Activated CD8-positive, alpha-beta T cell treated with anti-CD3 and anti-CD28 coated beads for 36 hours (primary cell): ENCODE measurements at regions not wholly inside any gene's neighbourhood (a gene's known extent, or its start where the extent isn't known, plus 50 kb on each side); places are given as distances from the start of the nearest gene placed in this dataset.

Experiments used
- ATAC-seq: fragments of 200-7000 bp; cut with Tn5 transposase; one replicate; pipeline ENCODE4 v1.10.0; 2021; ENCODE audit warnings: mild to moderate bottlenecking, moderate library complexity
- CTCF ChIA-PET: fragments of 350-600 bp; sonication (Branson Sonifier 250); formaldehyde crosslinking; loops from one replicate; lab custom pipeline; 2021; ENCODE audit warnings: antibody characterized with exemption; lab: Charles Lee
- POLR2A ChIA-PET: fragments of 350-600 bp; sonication (Branson Sonifier 250); formaldehyde crosslinking; loops from one replicate; lab custom pipeline; 2021; ENCODE audit warnings: antibody characterized with exemption; lab: Charles Lee
- DNase-seq: peaks from one replicate; pipeline ENCODE4 v3.0.0-alpha.2; 2020
- H3K27ac Mint-ChIP-seq: one replicate; pipeline ENCODE4 v1.8.0; 2021; ENCODE audit warnings: mild to moderate bottlenecking, mixed read lengths
- H3K27me3 Mint-ChIP-seq: one replicate; pipeline ENCODE4 v1.8.0; 2021; ENCODE audit warnings: mixed read lengths
- H3K36me3 Mint-ChIP-seq: one replicate; pipeline ENCODE4 v1.8.0; 2021; ENCODE audit warnings: low read depth, mixed read lengths
- H3K4me1 Mint-ChIP-seq: one replicate; pipeline ENCODE4 v1.8.0; 2021; ENCODE audit warnings: low read depth, mixed read lengths
- H3K4me3 Mint-ChIP-seq: one replicate; pipeline ENCODE4 v1.8.0; 2021; ENCODE audit warnings: mild to moderate bottlenecking, moderate library complexity, mixed read lengths
- H3K9me3 Mint-ChIP-seq: one replicate; pipeline ENCODE4 v1.8.0; 2021; ENCODE audit warnings: mixed read lengths
- CTCF ChIP-seq: fragments of 200-600 bp; IDR thresholded peaks from one replicate; pipeline ENCODE4 v1.8.0; 2022; ENCODE audit warnings: antibody characterized with exemption, mild to moderate bottlenecking
- intact Hi-C: fragments of 100-400 bp; cut with micrococcal nuclease; formaldehyde crosslinking; loops from one replicate; pipeline ENCODE4 v1.10.0; 2022

- no peak for TF ChIP-seq CTCF
- POLR2A ChIA-PET, result no interaction called here
- ATAC-seq (no peak), DNase-seq (no peak)
- Mint-ChIP-seq H3K27ac (no peak overlapping the region), H3K4me1 (no peaks in the 10 kb centered on the region), H3K36me3 (no peaks in the 10 kb centered on the region), H3K27me3 (peaks cover 7% of the 10 kb centered on the region), H3K4me3 (no peak overlapping the region), H3K9me3 (no peaks in the 10 kb centered on the region)
- CTCF ChIA-PET, result interaction anchor here (0.5 kb wide), 1 partner anchor 29 kb away, joined by 3 read pairs; no protein-coding TSS in a partner anchor
- intact Hi-C loops, result no loop called here
These were observed 65.4 kb upstream of the ARGLU1 start for GRCh38 chr13:106633321-106633720.

GRCh38 chr13:106630650-106631049 lies 62.7 kb upstream of the ARGLU1 start:
- Mint-ChIP-seq H3K36me3 (no peaks in the 10 kb centered on the region), H3K4me3 (no peak overlapping the region), H3K27me3 (peaks cover 7% of the 10 kb centered on the region), H3K27ac (no peak overlapping the region), H3K9me3 (no peaks in the 10 kb centered on the region), H3K4me1 (no peaks in the 10 kb centered on the region)
- CTCF ChIA-PET, result interaction anchor here (2.6 kb wide), 1 partner anchor 10 kb away, joined by 18 read pairs; no protein-coding TSS in a partner anchor
- POLR2A ChIA-PET, result no interaction called here
- DNase-seq (no peak), ATAC-seq (no peak)
- TF ChIP-seq CTCF, result no peak
- intact Hi-C loops, result no loop called here

GRCh38 chr13:106630162-106630561 lies 62.2 kb upstream of the ARGLU1 start:
- no peak for TF ChIP-seq CTCF
- H3K4me1 Mint-ChIP-seq, result no peaks in the 10 kb centered on the region
- POLR2A ChIA-PET, result interaction anchor here (0.6 kb wide), 1 partner anchor 464 kb away, joined by 3 read pairs; no protein-coding TSS in a partner anchor
- intact Hi-C loops, result no loop called here
- H3K27ac Mint-ChIP-seq, result no peak overlapping the region
- CTCF ChIA-PET, result interaction anchor here (2.3 kb wide), 1 partner anchor 11 kb away, joined by 18 read pairs; no protein-coding TSS in a partner anchor
- H3K27me3 Mint-ChIP-seq, result peaks cover 7% of the 10 kb centered on the region
- DNase-seq, result no peak
- ATAC-seq, result no peak
- no peaks in the 10 kb centered on the region for H3K9me3 Mint-ChIP-seq
- H3K36me3 Mint-ChIP-seq, result no peaks in the 10 kb centered on the region
- H3K4me3 Mint-ChIP-seq, result no peak overlapping the region

- ChIA-PET POLR2A (no interaction called here), CTCF (interaction anchor here (2.3 kb wide), 1 partner anchor 10 kb away, joined by 18 read pairs; no protein-coding TSS in a partner anchor)
- Mint-ChIP-seq H3K27me3 (peaks cover 7% of the 10 kb centered on the region), H3K27ac (no peak overlapping the region), H3K9me3 (no peaks in the 10 kb centered on the region), H3K36me3 (no peaks in the 10 kb centered on the region), H3K4me1 (no peaks in the 10 kb centered on the region), H3K4me3 (no peak overlapping the region)
- no peak for DNase-seq
- TF ChIP-seq CTCF, result no peak
- intact Hi-C loops, result no loop called here
- ATAC-seq, result no peak
These were observed 61.2 kb upstream of the ARGLU1 start for GRCh38 chr13:106628936-106629659.

DNA sequence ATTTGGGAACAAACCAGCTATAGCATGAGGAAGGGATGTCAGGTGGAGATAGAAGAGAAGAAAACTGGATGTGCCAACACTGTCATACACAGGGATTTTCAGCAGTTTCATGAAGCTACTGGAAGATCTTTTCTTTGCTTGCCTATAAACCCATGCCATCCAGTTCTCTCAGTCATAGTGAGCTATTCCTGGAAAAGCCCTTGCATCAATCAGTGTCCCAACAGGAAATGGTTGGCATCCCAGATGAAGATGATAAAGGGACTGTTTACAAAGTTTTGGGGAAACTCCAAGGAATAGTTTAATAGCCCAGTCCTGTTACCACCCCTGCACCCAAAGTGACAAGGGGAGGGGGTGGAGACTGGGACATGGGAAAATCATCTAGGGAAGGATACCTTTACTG lies 58.5 kb upstream of the ARGLU1 start:
- intact Hi-C loops, result no loop called here
- H3K4me1 Mint-ChIP-seq, result no peaks in the 10 kb centered on the region
- no peaks in the 10 kb centered on the region for H3K9me3 Mint-ChIP-seq
- H3K36me3 Mint-ChIP-seq, result no peaks in the 10 kb centered on the region
- no peak for TF ChIP-seq CTCF
- POLR2A ChIA-PET, result no interaction called here
- H3K27ac Mint-ChIP-seq, result no peak overlapping the region
- DNase-seq, result no peak
- H3K4me3 Mint-ChIP-seq, result no peak overlapping the region
- CTCF ChIA-PET, result no interaction called here
- peaks cover 12% of the 10 kb centered on the region for H3K27me3 Mint-ChIP-seq
- ATAC-seq, result no peak
